Ishikawa (cell line): ENCODE measurements at regions not wholly inside any gene's neighbourhood (a gene's known extent, or its start where the extent isn't known, plus 50 kb on each side); places are given as distances from the start of the nearest gene placed in this dataset.

Experiments
- CEBPB ChIP-seq: IDR thresholded peaks from 2 replicates; pipeline ENCODE4 v1.6.1; 2012
- CREB1 ChIP-seq: IDR thresholded peaks from 2 replicates; pipeline ENCODE4 v1.6.1; 2012; ENCODE audit warnings: low read depth
- EGR1 ChIP-seq: IDR thresholded peaks from 2 replicates; pipeline ENCODE4 v1.6.1; 2012
- EP300 ChIP-seq: IDR thresholded peaks from 2 replicates; pipeline ENCODE4 v1.6.1; 2012; ENCODE audit warnings: borderline replicate concordance
- FOXM1 ChIP-seq: IDR thresholded peaks from 2 replicates; pipeline ENCODE4 v1.6.1; 2012; ENCODE audit warnings: low read depth, borderline replicate concordance
- MAX ChIP-seq: IDR thresholded peaks from 2 replicates; pipeline ENCODE4 v1.6.1; 2012
- NFIC ChIP-seq: IDR thresholded peaks from 2 replicates; pipeline ENCODE4 v1.6.1; 2012
- RAD21 ChIP-seq: IDR thresholded peaks from 2 replicates; pipeline ENCODE4 v1.6.1; 2012; ENCODE audit warnings: low read depth
- REST ChIP-seq: IDR thresholded peaks from 2 replicates; pipeline ENCODE4 v1.6.1; 2012; ENCODE audit warnings: low read depth, mild to moderate bottlenecking
- TAF1 ChIP-seq: IDR thresholded peaks from 2 replicates; pipeline ENCODE4 v1.6.1; 2012; ENCODE audit warnings: low read depth, mild to moderate bottlenecking
- TCF12 ChIP-seq: IDR thresholded peaks from 2 replicates; pipeline ENCODE4 v1.6.1; 2012; ENCODE audit warnings: low read depth
- TEAD4 ChIP-seq: IDR thresholded peaks from 2 replicates; pipeline ENCODE4 v1.6.1; 2012
- USF1 ChIP-seq: IDR thresholded peaks from 2 replicates; pipeline ENCODE4 v1.6.1; 2012
- YY1 ChIP-seq: IDR thresholded peaks from 2 replicates; pipeline ENCODE4 v1.6.1; 2012; ENCODE audit warnings: low read depth
- ZBTB7A ChIP-seq: IDR thresholded peaks from 2 replicates; pipeline ENCODE4 v1.6.1; 2012; ENCODE audit warnings: low read depth

- TF ChIP-seq EP300 (no peak), TAF1 (no peak), CREB1 (no peak), NFIC (no peak), REST (no peak), USF1 (no peak), ZBTB7A (no peak), TCF12 (no peak), MAX (no peak)
These were observed 1249.1 kb downstream of the TYW1 start for GRCh38 chr7:68245688-68246087.

GRCh38 chr7:68246189-68246633 is 1249.6 kb downstream of the TYW1 start:
- TF ChIP-seq EGR1 (no peak), TEAD4 (no peak), EP300 (no peak), CREB1 (no peak), YY1 (no peak), MAX (no peak), RAD21 (no peak), TAF1 (no peak), USF1 (no peak), REST (no peak), FOXM1 (no peak), NFIC (no peak), CEBPB (no peak), TCF12 (no peak), ZBTB7A (no peak)

GRCh38 chr7:68247126-68247525 is 1250.5 kb downstream of the TYW1 start:
- TF ChIP-seq TAF1 (no peak), FOXM1 (no peak), TCF12 (no peak), TEAD4 (no peak), YY1 (no peak), USF1 (no peak)

- TF ChIP-seq NFIC (no peak), FOXM1 (no peak), USF1 (no peak), TAF1 (no peak), TEAD4 (no peak), TCF12 (no peak), CREB1 (no peak), EGR1 (no peak), REST (no peak), MAX (no peak), YY1 (no peak), ZBTB7A (no peak), CEBPB (no peak), EP300 (no peak), RAD21 (no peak)
These were observed 1250.9 kb downstream of the TYW1 start for GRCh38 chr7:68247571-68247970.
